GM21619 (cell line): ENCODE measurements at regions not wholly inside any gene's neighbourhood (a gene's known extent, or its start where the extent isn't known, plus 50 kb on each side); places are given as distances from the start of the nearest gene placed in this dataset.
"Not testable (repeated sequence)": the region's sequence is repeated elsewhere in the genome, so short reads cannot be mapped to it uniquely, and the experiment has no call there.

Experiments used
- ATAC-seq: cut with Tn5 transposase; IDR thresholded peaks from one replicate; pipeline ENCODE4 v1.9.1; 2021; ENCODE audit not compliant: unreplicated experiment

- no peak for ATAC-seq
These were observed 267.5 kb downstream of the NKX6-1 start for GRCh38 chr4:84231539-84232055.

GRCh38 chr4:84224522-84224921, 274.6 kb downstream of the NKX6-1 start:
- ATAC-seq: no peak

GRCh38 chr4:84221704-84222103, 277.4 kb downstream of the NKX6-1 start:
- ATAC-seq: no peak

DNA sequence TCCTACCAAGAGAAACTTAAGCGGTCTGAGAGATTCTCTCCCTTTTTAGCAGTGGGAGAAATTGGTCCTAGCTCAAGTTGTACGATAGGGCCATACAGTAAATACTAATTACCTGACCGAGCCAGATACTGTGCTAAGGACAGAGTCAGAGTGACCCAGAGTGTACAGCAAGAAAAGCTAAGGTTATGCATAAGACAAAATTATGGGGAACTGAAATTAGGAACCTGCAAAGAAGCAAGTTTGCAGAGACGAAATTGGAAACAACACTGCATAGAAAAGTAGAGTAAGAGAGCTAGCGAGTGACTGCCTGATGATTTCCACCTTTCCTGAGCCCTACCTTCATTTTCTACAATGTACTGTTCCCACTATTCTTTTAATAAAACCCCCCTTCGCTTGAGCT, 278.1 kb downstream of the NKX6-1 start:
- peak; percentile 77 for ATAC-seq

GRCh38 chr4:84219656-84220055, 279.4 kb downstream of the NKX6-1 start:
- ATAC-seq: no peak

DNA sequence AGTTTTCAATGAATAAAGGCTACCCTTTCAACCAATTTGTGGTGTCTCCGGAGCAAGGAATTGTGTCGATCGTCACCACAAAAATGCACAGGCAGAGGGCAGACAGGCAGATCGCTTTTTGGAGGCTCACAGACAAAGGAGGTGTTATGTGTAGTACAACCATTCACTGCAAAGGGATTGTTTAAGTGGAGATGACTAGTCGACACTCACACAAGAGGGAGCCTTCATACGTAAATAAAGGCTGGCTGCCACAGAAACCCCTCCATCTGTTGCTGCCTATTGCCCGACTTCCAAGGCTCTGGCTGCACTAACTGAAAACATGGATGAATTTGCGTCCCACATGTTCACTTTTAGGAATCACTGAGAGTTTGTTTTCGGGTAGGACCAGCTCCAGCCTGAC, 281.1 kb downstream of the NKX6-1 start:
- no peak for ATAC-seq

GRCh38 chr4:84215217-84215616, 283.9 kb downstream of the NKX6-1 start:
- no peak for ATAC-seq

- not testable (repeated sequence) for ATAC-seq
These were observed 292.9 kb downstream of the NKX6-1 start for GRCh38 chr4:84206226-84206625.

- ATAC-seq: no peak
These were observed 309.9 kb downstream of the NKX6-1 start for GRCh38 chr4:84189144-84189543.

GRCh38 chr4:84179409-84179808, 319.7 kb downstream of the NKX6-1 start:
- no peak for ATAC-seq

DNA sequence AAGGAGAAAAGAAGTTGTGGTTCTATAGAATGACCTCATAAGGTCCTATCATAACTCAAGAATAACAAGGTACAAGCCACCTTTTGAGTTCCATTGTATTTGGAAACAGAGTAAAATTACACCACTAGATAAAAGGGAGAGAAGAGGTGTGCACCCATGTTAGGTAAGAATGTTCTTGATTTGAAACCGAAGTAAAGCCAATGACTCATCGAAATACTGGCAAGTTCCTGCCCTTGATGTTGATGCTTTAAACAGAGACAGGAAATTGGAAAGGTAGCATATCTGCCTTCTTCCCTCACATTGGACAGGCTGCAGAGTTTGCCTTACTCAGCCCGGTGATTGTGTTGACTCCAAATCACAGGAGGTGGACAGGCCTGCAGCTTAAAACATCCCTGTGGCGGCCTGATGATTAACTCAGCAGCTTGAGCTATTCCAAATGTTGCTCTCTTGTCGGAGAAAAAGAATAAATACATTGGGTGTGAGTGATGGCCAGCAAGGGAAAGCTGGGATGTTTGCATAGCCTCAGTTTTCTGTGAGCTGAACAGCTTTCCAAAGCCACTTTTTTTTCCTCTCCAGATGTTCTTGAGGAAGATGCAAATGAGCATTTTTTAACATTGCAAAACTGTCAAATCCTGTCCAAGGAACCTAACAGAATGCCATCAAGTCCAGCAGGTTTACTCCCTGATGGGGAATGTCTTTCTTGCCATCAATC, 321.1 kb downstream of the NKX6-1 start:
- no peak for ATAC-seq

- no peak for ATAC-seq
These were observed 323.1 kb downstream of the NKX6-1 start for GRCh38 chr4:84176016-84176415.

GRCh38 chr4:84171871-84172270, 327.2 kb downstream of the NKX6-1 start:
- ATAC-seq: no peak

DNA sequence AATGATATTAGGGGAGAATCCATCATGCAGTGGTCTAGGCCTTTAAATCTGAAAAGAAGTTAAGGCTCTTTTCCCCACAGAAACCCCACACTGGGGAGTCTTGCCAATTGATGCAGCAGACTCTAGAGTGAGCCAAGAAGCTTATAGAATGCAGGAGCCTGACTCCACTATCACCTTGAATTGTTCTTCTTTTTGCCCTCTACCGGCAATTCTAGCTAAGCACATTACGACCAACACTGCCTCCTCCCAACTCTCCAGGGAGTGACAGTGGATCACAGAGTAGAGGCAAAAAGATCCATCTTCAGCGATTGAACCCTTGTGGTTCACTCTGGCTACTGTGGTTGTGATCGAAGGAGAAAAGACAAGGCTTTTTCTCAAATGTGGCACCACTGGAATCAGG, 331.5 kb downstream of the NKX6-1 start:
- ATAC-seq: no peak

DNA sequence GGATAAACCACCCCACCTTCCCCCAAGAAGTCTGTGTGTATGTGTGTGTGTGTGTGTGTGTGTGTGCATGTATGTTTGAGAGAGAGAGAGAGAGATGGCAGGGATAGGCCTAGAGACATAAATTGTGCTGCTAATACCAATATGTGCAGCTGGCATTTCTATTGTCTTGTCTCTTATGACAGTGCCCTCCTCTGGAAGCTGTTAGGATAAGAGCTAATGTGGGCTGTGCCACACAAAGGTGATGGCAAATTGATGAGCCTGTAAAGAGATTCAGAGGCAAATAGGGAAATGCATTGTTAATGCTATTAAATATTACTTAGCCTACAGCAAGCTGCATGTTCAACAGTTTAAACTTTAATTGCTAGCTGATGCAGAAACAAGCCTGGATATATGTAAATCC, 332.0 kb downstream of the NKX6-1 start:
- no peak for ATAC-seq

DNA sequence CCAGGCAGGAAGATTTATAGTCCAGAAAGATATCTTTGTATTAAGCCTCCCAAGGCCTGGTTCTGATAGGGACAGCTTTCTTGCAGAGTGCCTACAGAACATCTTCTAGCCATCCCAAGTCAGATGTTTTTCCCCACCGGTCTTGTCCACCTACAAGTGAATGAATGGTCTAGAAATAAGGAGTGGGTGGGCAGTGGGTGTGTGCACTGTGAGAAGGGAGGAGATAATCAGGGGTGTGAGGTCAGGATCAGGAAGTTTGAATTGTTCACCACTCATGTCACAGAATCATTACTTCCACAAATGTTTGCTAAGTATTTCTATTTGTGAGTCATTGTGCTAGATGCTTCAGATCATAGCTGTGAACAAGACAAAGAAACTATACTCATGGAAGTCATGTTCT, 332.6 kb downstream of the NKX6-1 start:
- no peak for ATAC-seq

DNA sequence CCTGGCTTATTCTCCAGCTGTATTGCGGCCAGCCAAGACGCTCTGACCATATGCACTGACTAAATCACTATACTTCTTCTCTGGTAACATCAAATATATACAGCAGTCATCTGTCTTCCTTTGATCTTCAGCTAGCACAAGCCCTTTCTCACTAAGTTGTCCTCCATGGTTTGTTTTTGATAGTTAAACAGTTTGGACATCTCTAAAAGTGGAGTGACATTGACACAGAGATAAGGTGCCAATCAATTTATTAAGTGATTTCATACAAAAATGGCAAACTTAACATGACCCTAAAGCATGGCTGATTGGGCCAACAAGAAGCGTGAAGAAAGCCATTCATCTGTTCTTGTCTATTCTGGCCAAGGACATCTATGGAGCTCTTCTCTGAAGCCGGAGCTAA, 334.9 kb downstream of the NKX6-1 start:
- ATAC-seq: no peak

GRCh38 chr4:84159762-84160161, 339.3 kb downstream of the NKX6-1 start:
- no peak for ATAC-seq

DNA sequence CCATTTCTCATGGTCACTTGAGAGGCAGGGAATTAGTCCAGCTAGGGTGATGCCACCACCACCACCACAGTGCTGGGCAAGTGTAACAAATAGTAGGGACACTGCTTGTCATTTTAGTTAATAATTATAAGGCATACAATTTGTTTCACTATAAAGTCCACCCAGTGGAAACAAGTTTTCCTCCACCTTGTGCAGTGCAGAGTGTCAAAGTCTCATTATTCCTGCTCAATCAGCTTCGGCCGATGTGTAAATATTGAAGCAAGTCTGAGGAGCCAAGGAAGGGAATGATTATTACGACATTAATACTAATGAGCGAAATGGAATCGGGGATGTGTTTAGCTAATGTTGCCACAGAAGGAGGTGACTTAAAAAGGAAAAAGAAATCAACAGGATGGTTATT, 340.4 kb downstream of the NKX6-1 start:
- no peak for ATAC-seq

DNA sequence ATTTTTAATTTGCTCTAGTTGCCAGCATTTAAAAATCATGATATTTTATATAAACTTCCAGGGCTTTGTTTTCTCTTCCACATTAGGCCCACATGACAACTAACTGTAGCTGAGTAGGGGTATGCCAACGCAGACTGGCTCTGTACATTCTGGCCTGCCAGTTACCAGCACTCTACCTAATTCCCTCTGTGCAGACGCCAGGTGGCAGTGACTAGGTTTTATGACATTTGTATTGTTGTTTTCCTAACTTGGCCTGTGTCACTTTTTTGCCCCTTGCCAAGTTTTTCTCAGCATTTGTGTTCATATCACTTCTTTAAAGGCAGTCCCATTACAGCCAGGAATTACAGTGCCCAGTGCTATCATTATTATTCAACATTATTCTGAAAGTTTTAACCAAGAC, 347.5 kb downstream of the NKX6-1 start:
- ATAC-seq: no peak

- no peak for ATAC-seq
These were observed 348.9 kb downstream of the NKX6-1 start for GRCh38 chr4:84150177-84150576.

- ATAC-seq: no peak
These were observed 351.3 kb downstream of the NKX6-1 start for GRCh38 chr4:84147831-84148230.

DNA sequence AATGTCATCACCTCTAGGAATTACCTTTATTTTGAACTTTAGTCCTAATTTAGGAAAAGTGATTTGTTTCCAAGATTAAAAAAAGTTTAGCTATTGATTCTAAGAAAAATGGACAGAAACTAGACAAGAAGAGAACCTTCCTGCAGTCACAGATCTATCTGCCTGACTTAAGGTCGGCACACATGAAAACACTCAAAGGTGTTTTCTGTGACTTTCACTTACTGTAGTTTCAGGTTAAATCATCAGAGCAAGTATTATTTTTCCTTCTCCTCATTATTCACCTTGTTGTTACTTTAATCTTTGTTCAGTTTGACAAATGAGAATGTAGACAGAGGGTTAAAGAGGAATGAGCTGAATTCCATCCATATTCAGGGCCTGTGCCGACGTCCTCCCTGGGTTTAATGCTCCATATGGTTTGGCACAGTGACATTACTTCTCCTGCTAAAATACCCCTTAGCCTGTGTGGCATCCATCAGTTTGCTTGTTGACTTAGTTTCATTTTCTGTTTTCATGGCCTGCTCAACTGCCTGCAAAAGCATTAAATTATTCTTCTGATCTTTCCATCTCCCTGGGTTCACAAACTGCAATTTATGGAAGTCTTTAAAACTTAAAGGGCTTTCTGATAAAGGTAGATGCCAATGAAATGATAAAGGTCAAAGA, 352.7 kb downstream of the NKX6-1 start:
- ATAC-seq: no peak
